Activated CD4-positive, alpha-beta T cell treated with anti-CD3 and anti-CD28 coated beads for 36 hours (primary cell): ENCODE measurements at regions not wholly inside any gene's neighbourhood (a gene's known extent, or its start where the extent isn't known, plus 50 kb on each side); places are given as distances from the start of the nearest gene placed in this dataset.
A peak's percentile ranks its signal among the peaks of the same experiment; 100 is the strongest.

ENCODE experiments used
- ATAC-seq: fragments of 200-7000 bp; cut with Tn5 transposase; one replicate; pipeline ENCODE4 v1.10.0; 2021; ENCODE audit warnings: mild to moderate bottlenecking, moderate library complexity
- CTCF ChIA-PET: fragments of 350-600 bp; sonication (Branson Sonifier 250); formaldehyde crosslinking; loops from one replicate; lab custom pipeline; 2021; ENCODE audit warnings: antibody characterized with exemption; lab: Charles Lee
- POLR2A ChIA-PET: fragments of 350-600 bp; sonication (Branson Sonifier 250); formaldehyde crosslinking; loops from one replicate; lab custom pipeline; 2021; ENCODE audit warnings: antibody characterized with exemption, inconsistent platforms; lab: Charles Lee
- DNase-seq: peaks from one replicate; pipeline ENCODE4 v3.0.0-alpha.2; 2020
- H3K27ac Mint-ChIP-seq: one replicate; pipeline ENCODE4 v1.8.0; 2021; ENCODE audit warnings: mixed read lengths
- H3K27me3 Mint-ChIP-seq: one replicate; pipeline ENCODE4 v1.8.0; 2021; ENCODE audit warnings: mixed read lengths
- H3K36me3 Mint-ChIP-seq: one replicate; pipeline ENCODE4 v1.8.0; 2021; ENCODE audit warnings: low read depth, mixed read lengths
- H3K4me1 Mint-ChIP-seq: one replicate; pipeline ENCODE4 v1.8.0; 2021; ENCODE audit warnings: mixed read lengths
- H3K4me3 Mint-ChIP-seq: one replicate; pipeline ENCODE4 v1.8.0; 2021; ENCODE audit warnings: mild to moderate bottlenecking, moderate library complexity, mixed read lengths
- H3K9me3 Mint-ChIP-seq: one replicate; pipeline ENCODE4 v1.8.0; 2021; ENCODE audit warnings: low read depth, mixed read lengths
- intact Hi-C, 2 experiments: fragments of 100-400 bp; cut with DNase I in 1 of 2; cut with micrococcal nuclease in 1 of 2; formaldehyde crosslinking; loops; one replicate each; pipeline versions ENCODE4 v1.14.2 to v1.15.1; 2022 to 2024; cut with DNase I, micrococcal nuclease

DNA sequence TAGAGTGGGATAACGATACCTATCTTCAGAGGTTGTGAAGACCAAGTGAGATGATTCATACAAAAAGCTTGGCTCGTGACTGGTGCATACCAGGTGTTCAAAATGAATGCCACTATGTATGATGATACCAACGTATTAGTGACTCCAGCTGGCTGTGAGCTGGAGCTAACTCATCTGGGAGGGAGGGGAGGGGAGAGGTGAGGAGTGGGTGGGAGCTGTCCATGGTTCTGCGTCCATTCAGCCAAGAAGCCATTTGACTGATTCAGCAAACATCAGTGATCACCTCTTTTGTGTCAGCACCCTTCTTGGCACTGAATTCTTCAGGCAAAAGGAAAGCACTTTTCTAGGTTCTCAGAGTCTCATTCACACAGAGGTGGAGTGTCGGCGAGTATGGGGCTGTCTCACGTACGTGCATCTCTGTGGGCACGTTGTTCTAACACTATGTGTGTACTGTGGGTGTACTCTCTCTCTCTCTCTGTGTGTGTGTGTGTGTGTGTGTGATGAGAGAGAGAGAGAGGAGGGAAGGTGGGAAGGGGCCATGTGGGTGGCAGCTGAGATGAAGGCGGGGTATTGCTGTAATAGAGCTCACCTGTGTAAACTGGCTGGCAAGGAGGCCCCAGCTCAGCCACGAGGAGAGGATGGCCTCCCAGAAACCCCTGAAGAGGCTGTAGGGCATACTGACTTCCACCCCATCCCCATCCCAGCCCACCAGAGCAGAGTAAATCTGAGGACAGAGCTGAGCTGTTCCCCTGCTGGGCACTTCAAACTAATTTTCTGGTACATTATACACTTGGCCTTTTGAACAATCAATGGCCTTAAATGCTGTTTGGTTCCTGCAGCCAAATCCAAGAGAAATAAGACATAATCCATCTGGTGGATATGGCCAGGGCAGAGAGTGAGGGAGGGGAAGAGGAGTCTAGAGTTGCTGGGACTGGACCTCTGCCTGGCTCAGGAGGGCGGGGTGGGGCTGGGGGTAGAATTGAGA, 96.1 kb upstream of the THY1 start:
- Mint-ChIP-seq H3K27ac (no peak overlapping the region), H3K36me3 (no peaks in the 10 kb centered on the region), H3K4me1 (no peaks in the 10 kb centered on the region), H3K4me3 (no peak overlapping the region), H3K27me3 (peaks cover 7% of the 10 kb centered on the region), H3K9me3 (no peaks in the 10 kb centered on the region)
- intact Hi-C loops = no loop called here
- DNase-seq (peak; percentile 57), ATAC-seq (peak; percentile 26)
- CTCF ChIA-PET = interaction anchor here (1.2 kb wide), 1 partner anchor 15 kb away, joined by 3 read pairs; no protein-coding TSS in a partner anchor
- POLR2A ChIA-PET = no interaction called here

DNA sequence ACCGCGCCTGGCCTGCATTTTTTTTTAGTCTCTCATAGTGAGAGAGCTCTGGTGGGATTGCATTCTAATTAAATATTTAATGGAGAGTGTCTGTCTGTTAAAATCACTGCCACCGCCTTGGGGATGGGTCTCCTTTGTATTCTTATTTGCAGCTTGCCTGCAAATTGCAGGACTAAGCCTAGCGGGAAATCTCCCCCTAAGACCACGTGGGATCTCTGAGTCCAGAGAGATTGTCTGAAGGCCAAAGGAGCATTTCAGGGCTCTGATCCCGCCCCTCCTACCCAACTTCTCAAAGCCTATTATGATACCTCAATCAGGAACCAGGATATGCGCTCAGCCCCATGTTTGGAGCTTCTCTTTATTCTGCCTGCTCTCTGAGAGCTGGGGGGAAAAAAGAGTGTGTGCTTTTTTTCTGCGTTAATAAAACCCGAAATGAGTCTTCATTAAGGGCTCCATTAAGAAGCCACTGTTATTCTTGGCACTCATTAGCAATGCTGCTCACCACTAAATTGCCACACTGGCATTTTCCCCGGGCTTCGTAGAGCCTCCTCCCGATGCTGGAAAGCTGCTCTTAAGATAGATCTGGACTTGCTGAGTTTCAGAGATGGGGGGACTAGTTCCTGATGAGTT, 92.9 kb upstream of the THY1 start:
- no peaks in the 10 kb centered on the region for H3K36me3 Mint-ChIP-seq
- H3K4me1 Mint-ChIP-seq = no peaks in the 10 kb centered on the region
- H3K27me3 Mint-ChIP-seq = peaks cover 10% of the 10 kb centered on the region
- H3K4me3 Mint-ChIP-seq = no peak overlapping the region
- ChIA-PET POLR2A (no interaction called here), CTCF (interaction anchor here (0.6 to 0.8 kb wide), 2 partner anchors 33 to 110 kb away, joined by 3 read pairs; no protein-coding TSS in a partner anchor)
- DNase-seq = no peak
- intact Hi-C loops = no loop called here
- no peak overlapping the region for H3K27ac Mint-ChIP-seq
- no peaks in the 10 kb centered on the region for H3K9me3 Mint-ChIP-seq
- no peak for ATAC-seq

DNA sequence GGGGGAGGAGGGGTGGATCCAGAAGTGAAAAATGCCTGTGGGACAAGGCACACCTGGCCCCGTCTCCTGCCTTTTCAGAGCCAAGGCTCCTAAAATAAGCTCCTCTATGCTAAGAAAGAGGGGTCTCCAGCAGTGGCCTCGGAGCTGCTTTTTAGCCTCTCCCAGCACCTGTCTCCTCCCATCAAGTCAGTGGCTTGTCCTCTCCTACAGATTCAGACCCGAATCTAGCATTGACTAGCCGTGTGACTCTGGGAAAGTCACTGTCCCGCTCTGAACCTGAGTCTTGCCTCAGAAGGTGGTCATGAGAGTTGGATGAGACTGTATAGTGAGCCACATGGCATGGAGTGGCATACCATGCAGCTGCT, 90.8 kb upstream of the THY1 start:
- H3K4me3 Mint-ChIP-seq = no peak overlapping the region
- no peaks in the 10 kb centered on the region for H3K36me3 Mint-ChIP-seq
- ChIA-PET POLR2A (no interaction called here), CTCF (interaction anchor here (0.6 to 0.7 kb wide), 2 partner anchors 18 to 87 kb away, joined by 3 read pairs; no protein-coding TSS in a partner anchor)
- H3K4me1 Mint-ChIP-seq = peaks cover 14% of the 10 kb centered on the region
- peaks cover 13% of the 10 kb centered on the region for H3K27me3 Mint-ChIP-seq
- no peak overlapping the region for H3K27ac Mint-ChIP-seq
- intact Hi-C loops = no loop called here
- ATAC-seq (no peak), DNase-seq (no peak)
- H3K9me3 Mint-ChIP-seq = no peaks in the 10 kb centered on the region

DNA sequence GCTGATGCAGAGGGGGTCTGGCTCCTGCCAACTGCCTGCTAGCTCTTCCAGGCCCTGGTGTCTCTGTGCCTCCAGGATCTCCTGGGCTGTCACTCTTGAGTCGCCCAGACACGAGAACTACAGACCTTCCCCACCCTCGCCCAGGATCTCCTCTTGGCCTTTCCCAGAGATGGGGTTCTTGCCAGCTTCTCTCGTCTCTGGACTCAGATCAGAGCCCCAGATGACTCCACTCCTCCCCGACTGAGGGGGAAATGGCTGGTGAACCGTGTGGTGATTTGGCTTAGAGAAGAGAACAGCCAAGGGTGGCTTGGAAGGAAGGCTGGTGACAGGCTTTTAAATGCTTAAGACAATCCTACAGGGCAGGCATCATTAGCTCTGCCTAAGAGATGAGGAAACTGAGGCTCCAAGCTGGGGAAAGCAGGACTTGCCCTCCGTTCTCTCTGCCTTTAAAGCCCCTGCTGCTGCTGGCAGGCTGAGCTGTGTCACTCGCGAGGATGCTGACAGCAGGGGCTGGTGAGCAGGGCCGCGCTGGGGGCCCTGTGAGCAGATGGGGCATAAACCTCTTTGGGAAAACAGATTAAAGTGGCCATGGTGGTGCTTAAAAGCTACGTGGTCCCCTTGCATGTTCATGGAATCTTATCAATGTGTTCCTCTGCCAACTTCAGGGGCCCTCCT, 90.3 kb upstream of the THY1 start:
- CTCF ChIA-PET = interaction anchor here (0.6 to 0.8 kb wide), 4 partner anchors 19 to 1937 kb away, joined by 3 to 4 read pairs (median 3); no protein-coding TSS in a partner anchor
- ATAC-seq = no peak
- no peak overlapping the region for H3K4me3 Mint-ChIP-seq
- DNase-seq = no peak
- H3K27ac Mint-ChIP-seq = no peak overlapping the region
- peaks cover 14% of the 10 kb centered on the region for H3K4me1 Mint-ChIP-seq
- POLR2A ChIA-PET = no interaction called here
- H3K36me3 Mint-ChIP-seq = no peaks in the 10 kb centered on the region
- intact Hi-C loops = no loop called here
- H3K9me3 Mint-ChIP-seq = no peaks in the 10 kb centered on the region
- peaks cover 11% of the 10 kb centered on the region for H3K27me3 Mint-ChIP-seq

DNA sequence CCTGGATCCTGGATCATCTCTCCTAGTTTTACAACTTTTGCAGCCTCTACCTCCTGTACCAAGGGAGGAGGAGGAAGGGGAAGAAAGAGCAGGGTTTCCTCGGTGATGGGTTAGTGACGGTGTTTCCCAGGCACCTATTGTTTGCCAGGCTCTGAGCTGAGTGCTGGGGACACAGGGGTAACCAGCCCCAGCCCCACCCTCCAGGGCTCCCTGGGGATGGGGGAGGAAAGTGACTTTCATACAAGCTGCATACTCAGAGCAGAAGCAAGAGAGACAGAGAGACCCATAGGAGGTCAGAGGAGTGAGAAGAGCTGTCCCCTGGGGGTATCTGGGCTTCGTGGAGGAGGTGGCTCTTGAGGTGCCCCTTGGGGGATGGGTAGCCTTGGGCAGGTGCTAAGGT, 89.4 kb upstream of the THY1 start:
- Mint-ChIP-seq H3K4me1 (peaks cover 14% of the 10 kb centered on the region), H3K27me3 (peaks cover 6% of the 10 kb centered on the region), H3K27ac (peak overlapping the region; percentile 6), H3K36me3 (no peaks in the 10 kb centered on the region), H3K9me3 (no peaks in the 10 kb centered on the region), H3K4me3 (no peak overlapping the region)
- CTCF ChIA-PET = interaction anchor here (0.7 to 1.1 kb wide), 3 partner anchors 26 to 677 kb away, joined by 3 to 4 read pairs (median 3); no protein-coding TSS in a partner anchor
- ATAC-seq (no peak), DNase-seq (no peak)
- POLR2A ChIA-PET = no interaction called here
- intact Hi-C loops = no loop called here

DNA sequence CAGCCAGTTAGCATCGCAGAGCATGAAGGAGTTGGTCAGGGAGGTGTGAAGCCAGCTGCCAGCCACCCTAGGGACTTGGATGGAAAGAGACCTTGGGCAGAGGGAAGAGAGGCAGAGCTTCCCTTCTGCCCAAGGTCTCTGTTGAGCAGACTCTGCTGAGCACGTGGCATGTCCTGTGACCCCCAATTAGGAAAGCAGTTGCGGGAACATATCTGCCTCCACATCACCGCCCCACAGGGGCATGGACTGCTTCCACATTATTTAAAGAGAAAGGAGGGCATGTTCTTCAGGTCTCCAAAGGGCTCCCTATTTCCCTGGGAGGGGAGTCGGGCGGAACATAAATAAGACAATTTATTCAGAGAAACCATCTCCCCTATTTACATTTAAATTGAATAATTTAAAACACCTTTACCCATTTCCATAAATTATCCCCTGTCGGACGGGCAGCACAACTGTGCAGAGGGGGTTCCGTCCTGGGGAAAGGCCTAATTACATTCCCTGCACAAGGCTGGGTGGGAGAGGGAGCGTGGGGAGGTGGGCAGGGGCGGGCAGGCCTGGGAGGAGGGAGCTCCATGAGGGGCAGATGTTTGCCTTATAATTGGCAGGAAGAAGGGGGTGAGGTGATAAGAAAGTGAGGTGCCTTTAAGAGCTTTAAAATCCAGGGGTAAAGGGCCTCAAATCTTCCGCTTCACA, 88.8 kb upstream of the THY1 start:
- H3K36me3 Mint-ChIP-seq = no peaks in the 10 kb centered on the region
- CTCF ChIA-PET = interaction anchor here (0.5 to 1.1 kb wide), 2 partner anchors 25 to 27 kb away, joined by 4 read pairs; no protein-coding TSS in a partner anchor
- DNase-seq = no peak
- H3K9me3 Mint-ChIP-seq = no peaks in the 10 kb centered on the region
- peaks cover 14% of the 10 kb centered on the region for H3K4me1 Mint-ChIP-seq
- H3K4me3 Mint-ChIP-seq = no peak overlapping the region
- intact Hi-C loops = no loop called here
- no peak for ATAC-seq
- POLR2A ChIA-PET = no interaction called here
- H3K27me3 Mint-ChIP-seq = peaks cover 6% of the 10 kb centered on the region
- H3K27ac Mint-ChIP-seq = no peak overlapping the region

DNA sequence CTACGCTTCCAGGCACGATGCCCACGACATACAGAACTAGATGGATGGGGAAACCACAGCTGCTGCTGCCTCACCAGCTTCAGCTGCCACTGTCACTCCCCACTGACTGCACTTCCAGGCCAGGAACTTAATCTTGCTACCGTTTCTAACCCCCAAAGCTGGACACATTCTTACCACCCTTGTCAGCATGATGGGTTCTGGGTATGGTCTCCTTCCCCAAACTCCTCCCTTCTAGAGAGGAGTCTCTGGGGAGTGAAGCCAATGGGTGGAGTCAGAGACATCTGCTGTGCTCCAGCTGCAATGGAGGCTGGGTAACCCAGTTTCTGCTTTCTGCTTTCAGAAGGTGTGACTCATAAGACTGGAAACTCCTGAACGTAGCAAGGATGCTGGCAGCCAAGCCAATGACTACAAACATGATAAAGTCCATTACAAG, 87.0 kb upstream of the THY1 start:
- peak; percentile 66 for DNase-seq
- peak; percentile 98 for ATAC-seq
- Mint-ChIP-seq H3K36me3 (no peaks in the 10 kb centered on the region), H3K9me3 (no peaks in the 10 kb centered on the region), H3K4me3 (no peak overlapping the region), H3K4me1 (peaks cover 14% of the 10 kb centered on the region), H3K27me3 (peaks cover 9% of the 10 kb centered on the region), H3K27ac (peak overlapping the region; percentile 68)
- intact Hi-C loops = no loop called here
- ChIA-PET CTCF (interaction anchor here (0.6 to 1.6 kb wide), 2 partner anchors 35 to 128 kb away, joined by 4 to 6 read pairs; partner anchors contain the start of gene USP2), POLR2A (no interaction called here)

DNA sequence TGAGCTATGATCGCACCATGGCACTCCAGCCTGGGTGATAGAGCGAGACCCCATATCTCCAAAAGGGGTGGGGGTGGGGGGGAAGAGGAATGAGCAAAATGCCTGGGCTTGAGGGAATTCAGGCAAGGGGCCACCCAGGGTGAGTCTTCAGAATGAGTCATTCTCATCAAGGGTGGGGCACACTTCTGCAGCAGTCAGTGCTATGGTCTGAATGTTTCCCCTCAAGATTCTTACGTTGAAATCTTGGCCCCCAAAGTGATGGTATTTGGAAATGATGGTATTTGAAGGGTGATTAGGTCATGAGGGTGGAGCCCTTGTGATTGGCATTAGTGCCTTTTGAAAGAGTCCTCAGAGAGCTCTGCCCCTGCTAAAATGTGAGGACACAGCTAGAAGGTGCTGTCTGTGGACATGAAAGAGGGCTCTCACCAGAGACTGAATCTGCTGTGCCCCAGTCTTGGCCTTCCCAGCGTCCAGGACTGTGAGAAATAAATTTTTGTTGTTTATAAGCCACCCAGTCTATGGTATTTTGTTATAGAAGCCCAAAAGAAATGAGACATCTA, 86.4 kb upstream of the THY1 start:
- ATAC-seq = no peak
- Mint-ChIP-seq H3K36me3 (no peaks in the 10 kb centered on the region), H3K27ac (no peak overlapping the region), H3K9me3 (no peaks in the 10 kb centered on the region), H3K4me3 (no peak overlapping the region), H3K27me3 (peaks cover 9% of the 10 kb centered on the region), H3K4me1 (peaks cover 14% of the 10 kb centered on the region)
- ChIA-PET CTCF (interaction anchor here (1.6 kb wide), 1 partner anchor 128 kb away, joined by 6 read pairs; the partner anchor contains the start of gene USP2), POLR2A (no interaction called here)
- intact Hi-C loops = no loop called here
- DNase-seq = no peak

DNA sequence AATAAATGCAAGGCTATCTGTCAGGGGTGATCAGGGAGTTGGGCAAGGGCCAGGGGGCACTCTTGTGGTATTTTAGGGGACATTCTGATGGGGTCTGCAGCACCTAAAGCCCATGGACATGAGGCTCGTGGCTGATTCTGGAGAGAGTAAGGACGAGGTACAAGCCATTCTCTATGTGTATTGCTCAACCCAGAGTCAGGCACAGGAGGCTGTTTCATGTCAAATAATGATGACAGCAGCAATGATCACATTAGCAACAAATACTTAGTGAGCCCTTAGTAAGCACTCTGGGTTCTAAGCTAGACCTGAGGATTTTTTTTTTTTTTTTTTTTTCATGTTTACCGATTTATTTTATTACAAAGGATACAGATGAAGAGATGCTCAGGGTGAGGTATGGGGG, 83.5 kb upstream of the THY1 start:
- peaks cover 14% of the 10 kb centered on the region for H3K4me1 Mint-ChIP-seq
- CTCF ChIA-PET = interaction anchor here (0.7 kb wide), 1 partner anchor 57 kb away, joined by 4 read pairs; no protein-coding TSS in a partner anchor

DNA sequence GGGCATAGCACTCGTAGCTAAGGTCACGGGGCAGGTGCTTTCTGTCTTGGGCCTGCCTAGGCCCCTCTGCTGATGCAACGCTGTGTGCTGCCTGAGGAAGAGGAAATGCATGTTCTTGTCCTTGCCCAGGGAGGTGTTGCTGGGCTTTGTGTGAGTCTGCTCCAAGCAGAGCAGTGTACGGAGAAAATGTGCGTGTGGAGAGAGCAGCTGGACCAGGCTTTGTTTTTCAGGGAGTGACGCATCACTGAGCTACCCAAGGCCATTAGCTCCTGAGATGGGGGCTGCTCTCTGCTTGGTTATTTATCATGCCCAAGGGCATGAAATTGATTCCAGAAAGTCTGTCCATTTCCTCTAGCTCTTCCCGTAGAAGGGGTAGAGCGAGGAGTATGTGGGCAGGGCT, 82.9 kb upstream of the THY1 start:
- H3K9me3 Mint-ChIP-seq = no peaks in the 10 kb centered on the region
- H3K4me3 Mint-ChIP-seq = no peak overlapping the region
- CTCF ChIA-PET = interaction anchor here (0.7 kb wide), 1 partner anchor 57 kb away, joined by 4 read pairs; no protein-coding TSS in a partner anchor
- peaks cover 11% of the 10 kb centered on the region for H3K27me3 Mint-ChIP-seq
- no peak overlapping the region for H3K27ac Mint-ChIP-seq
- intact Hi-C loops = no loop called here
- ATAC-seq (no peak), DNase-seq (no peak)
- POLR2A ChIA-PET = no interaction called here
- no peaks in the 10 kb centered on the region for H3K36me3 Mint-ChIP-seq
- peaks cover 14% of the 10 kb centered on the region for H3K4me1 Mint-ChIP-seq

More for the DNA sequence above, 83.5 kb upstream of the THY1 start:
- intact Hi-C loops = no loop called here
- ATAC-seq (no peak), DNase-seq (no peak)
- H3K27me3 Mint-ChIP-seq = peaks cover 9% of the 10 kb centered on the region
- no peaks in the 10 kb centered on the region for H3K9me3 Mint-ChIP-seq
- POLR2A ChIA-PET = no interaction called here
- no peak overlapping the region for H3K27ac Mint-ChIP-seq
- H3K36me3 Mint-ChIP-seq = no peaks in the 10 kb centered on the region
- no peak overlapping the region for H3K4me3 Mint-ChIP-seq
